ENCODE measurements at regions not wholly inside any gene's neighbourhood (a gene's known extent, or its start where the extent isn't known, plus 50 kb on each side); places are given as distances from the start of the nearest gene placed in this dataset.

- no peak for DNase-seq (ENCODE audit: low spot score)
- Histone ChIP-seq H3K4me3 (no peak overlapping the region), H3K9me3 (no peaks in the 10 kb centered on the region), H3K4me1 (peaks cover 0 to 28% of the 10 kb centered on the region in 2 donors), H3K27ac (peak overlapping the region; percentile 50 to 73), H3K27me3 (no peaks in the 10 kb centered on the region), H3K36me3 (no peaks in the 10 kb centered on the region)
- TF ChIP-seq CTCF (IDR thresholded peaks at IDR 0.05): no peak
Measured at GRCh38 chr1:66450847-66451246, 83.1 kb upstream of the SGIP1 start.

- Histone ChIP-seq H3K36me3 (no peaks in the 10 kb centered on the region), H3K27me3 (no peaks in the 10 kb centered on the region), H3K9me3 (no peaks in the 10 kb centered on the region), H3K27ac (no peak overlapping the region), H3K4me1 (peaks cover 0 to 19% of the 10 kb centered on the region in 2 donors), H3K4me3 (no peak overlapping the region)
- TF ChIP-seq CTCF (IDR thresholded peaks at IDR 0.05): no peak
- DNase-seq (ENCODE audit: low spot score): no peak
Measured at GRCh38 chr1:66452162-66452561, 81.8 kb upstream of the SGIP1 start.

GRCh38 chr1:66452982-66453381, 81.0 kb upstream of the SGIP1 start:
- Histone ChIP-seq H3K9me3 (no peaks in the 10 kb centered on the region), H3K36me3 (no peaks in the 10 kb centered on the region), H3K27me3 (no peaks in the 10 kb centered on the region), H3K4me1 (peaks cover 0 to 19% of the 10 kb centered on the region in 2 donors), H3K27ac (no peak overlapping the region), H3K4me3 (no peak overlapping the region)
- TF ChIP-seq CTCF (IDR thresholded peaks at IDR 0.05): no peak
- no peak for DNase-seq (ENCODE audit: low spot score)

GRCh38 chr1:66455446-66455845, 78.5 kb upstream of the SGIP1 start:
- no peak for DNase-seq (ENCODE audit: low spot score)
- H3K9me3 ChIP-seq: peaks cover 0 to 8% of the 10 kb centered on the region in 2 donors
- no peaks in the 10 kb centered on the region for H3K36me3 ChIP-seq
- H3K4me3 ChIP-seq: no peak overlapping the region
- peaks cover 0 to 7% of the 10 kb centered on the region in 2 donors for H3K4me1 ChIP-seq
- TF ChIP-seq CTCF (IDR thresholded peaks at IDR 0.05): no peak
- no peaks in the 10 kb centered on the region for H3K27me3 ChIP-seq
- no peak overlapping the region for H3K27ac ChIP-seq

- Histone ChIP-seq H3K9me3 (peaks cover 0 to 8% of the 10 kb centered on the region in 2 donors), H3K4me3 (no peak overlapping the region), H3K36me3 (no peaks in the 10 kb centered on the region), H3K27ac (no peak overlapping the region), H3K4me1 (no peaks in the 10 kb centered on the region), H3K27me3 (no peaks in the 10 kb centered on the region)
- no peak for TF ChIP-seq CTCF (IDR thresholded peaks at IDR 0.05)
- no peak for DNase-seq (ENCODE audit: low spot score)
Measured at GRCh38 chr1:66460776-66461175, 73.2 kb upstream of the SGIP1 start.

- no peak for TF ChIP-seq CTCF (IDR thresholded peaks at IDR 0.05)
- DNase-seq (ENCODE audit: low spot score): no peak
- Histone ChIP-seq H3K27me3 (no peaks in the 10 kb centered on the region), H3K9me3 (peaks cover 0 to 8% of the 10 kb centered on the region in 2 donors), H3K27ac (no peak overlapping the region), H3K4me1 (no peaks in the 10 kb centered on the region), H3K36me3 (no peaks in the 10 kb centered on the region), H3K4me3 (no peak overlapping the region)
Measured at GRCh38 chr1:66462313-66462712, 71.6 kb upstream of the SGIP1 start.
